Calu3 (cell line): ENCODE measurements at regions not wholly inside any gene's neighbourhood (a gene's known extent, or its start where the extent isn't known, plus 50 kb on each side); places are given as distances from the start of the nearest gene placed in this dataset.
"Not testable (repeated sequence)": the region's sequence is repeated elsewhere in the genome, so short reads cannot be mapped to it uniquely, and the experiment has no call there.

ENCODE experiments used
- BruUV-seq: library from RNA; stranded (reverse); fragments of 400-500 nt; replicated peaks from 2 replicates; lab custom pipeline; 2021; lab: Mats Ljungman, UMichigan
- CTCF ChIA-PET: fragments of 300-600 bp; sonication (Branson Sonifier 250); formaldehyde crosslinking; loops from one replicate; lab custom pipeline; 2022; ENCODE audit warnings: antibody characterized with exemption; lab: Charles Lee
- DNase-seq: peaks from one replicate; pipeline ENCODE4 v3.0.0; 2022
- H3K27ac Mint-ChIP-seq: one replicate; pipeline ENCODE4 v1.8.0; 2022; ENCODE audit warnings: mixed read lengths; ENCODE audit not compliant: unreplicated experiment
- H3K27me3 Mint-ChIP-seq: one replicate; pipeline ENCODE4 v1.8.0; 2022; ENCODE audit warnings: mixed read lengths; ENCODE audit not compliant: unreplicated experiment
- H3K36me3 Mint-ChIP-seq: one replicate; pipeline ENCODE4 v1.8.0; 2022; ENCODE audit warnings: mild to moderate bottlenecking, moderate library complexity, mixed read lengths; ENCODE audit not compliant: insufficient read depth, unreplicated experiment
- H3K4me1 Mint-ChIP-seq: one replicate; pipeline ENCODE4 v1.8.0; 2022; ENCODE audit warnings: mild to moderate bottlenecking, low read depth, mixed read lengths; ENCODE audit not compliant: unreplicated experiment
- H3K4me3 Mint-ChIP-seq: one replicate; pipeline ENCODE4 v1.8.0; 2022; ENCODE audit warnings: mild to moderate bottlenecking, low read depth, moderate library complexity, mixed read lengths; ENCODE audit not compliant: unreplicated experiment
- H3K9me3 Mint-ChIP-seq: one replicate; pipeline ENCODE4 v1.8.0; 2022; ENCODE audit warnings: low read depth, mixed read lengths; ENCODE audit not compliant: unreplicated experiment
- intact Hi-C: fragments of 100-400 bp; cut with micrococcal nuclease; formaldehyde crosslinking; loops from one replicate; pipeline ENCODE4 v1.10.0; 2022; ENCODE audit not compliant: unreplicated experiment
- TF ChIP-seq, protein P1 (sequence below): fragments of 200-600 bp; IDR thresholded peaks from one replicate; pipeline ENCODE4 v1.8.0; 2022; ENCODE audit warnings: antibody characterized with exemption; ENCODE audit not compliant: unreplicated experiment

GRCh38 chr3:198107840-198108734 is 148.1 kb downstream of the LMLN start:
- peak; percentile 5 for DNase-seq
- intact Hi-C loops: no loop called here
- Mint-ChIP-seq H3K27me3 (peaks cover 29% of the 10 kb centered on the region), H3K9me3 (peaks cover 2% of the 10 kb centered on the region), H3K4me3 (no peak overlapping the region), H3K27ac (no peak overlapping the region), H3K4me1 (no peaks in the 10 kb centered on the region), H3K36me3 (no peaks in the 10 kb centered on the region)
- CTCF ChIA-PET: no interaction called here
- no TSS peak for BruUV-seq
- TF ChIP-seq, protein P1, sequence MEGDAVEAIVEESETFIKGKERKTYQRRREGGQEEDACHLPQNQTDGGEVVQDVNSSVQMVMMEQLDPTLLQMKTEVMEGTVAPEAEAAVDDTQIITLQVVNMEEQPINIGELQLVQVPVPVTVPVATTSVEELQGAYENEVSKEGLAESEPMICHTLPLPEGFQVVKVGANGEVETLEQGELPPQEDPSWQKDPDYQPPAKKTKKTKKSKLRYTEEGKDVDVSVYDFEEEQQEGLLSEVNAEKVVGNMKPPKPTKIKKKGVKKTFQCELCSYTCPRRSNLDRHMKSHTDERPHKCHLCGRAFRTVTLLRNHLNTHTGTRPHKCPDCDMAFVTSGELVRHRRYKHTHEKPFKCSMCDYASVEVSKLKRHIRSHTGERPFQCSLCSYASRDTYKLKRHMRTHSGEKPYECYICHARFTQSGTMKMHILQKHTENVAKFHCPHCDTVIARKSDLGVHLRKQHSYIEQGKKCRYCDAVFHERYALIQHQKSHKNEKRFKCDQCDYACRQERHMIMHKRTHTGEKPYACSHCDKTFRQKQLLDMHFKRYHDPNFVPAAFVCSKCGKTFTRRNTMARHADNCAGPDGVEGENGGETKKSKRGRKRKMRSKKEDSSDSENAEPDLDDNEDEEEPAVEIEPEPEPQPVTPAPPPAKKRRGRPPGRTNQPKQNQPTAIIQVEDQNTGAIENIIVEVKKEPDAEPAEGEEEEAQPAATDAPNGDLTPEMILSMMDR: no peak

DNA sequence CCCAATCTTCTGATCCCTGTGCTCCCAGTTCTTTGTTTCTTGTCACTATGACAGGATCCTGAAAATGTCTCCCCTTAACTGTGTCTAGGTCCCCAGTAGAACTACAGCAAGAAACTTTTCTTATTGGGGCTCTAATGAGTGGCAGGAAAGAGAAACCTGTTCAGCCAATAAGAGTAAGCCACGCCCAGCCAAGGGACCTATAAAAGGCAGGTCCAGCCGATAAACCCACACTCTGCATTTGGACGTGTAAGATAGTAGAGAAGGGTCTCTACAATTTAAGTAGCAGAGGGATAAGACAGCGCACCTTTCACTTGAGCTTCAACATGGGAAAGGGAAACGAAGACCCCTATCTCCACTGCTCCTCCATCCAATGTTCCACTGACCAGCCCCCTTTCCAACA is 149.9 kb downstream of the LMLN start:
- H3K9me3 Mint-ChIP-seq: no peaks in the 10 kb centered on the region
- DNase-seq: no peak
- CTCF ChIA-PET: no interaction called here
- no peak overlapping the region for H3K4me3 Mint-ChIP-seq
- H3K27ac Mint-ChIP-seq: no peak overlapping the region
- TF ChIP-seq, protein P1: no peak
- no peaks in the 10 kb centered on the region for H3K36me3 Mint-ChIP-seq
- intact Hi-C loops: no loop called here
- no peaks in the 10 kb centered on the region for H3K4me1 Mint-ChIP-seq
- no TSS peak for BruUV-seq
- H3K27me3 Mint-ChIP-seq: peaks cover 47% of the 10 kb centered on the region

- no TSS peak for BruUV-seq
- H3K9me3 Mint-ChIP-seq: no peaks in the 10 kb centered on the region
- no peak overlapping the region for H3K27ac Mint-ChIP-seq
- intact Hi-C loops: no loop called here
- DNase-seq: no peak
- H3K4me3 Mint-ChIP-seq: no peak overlapping the region
- H3K36me3 Mint-ChIP-seq: no peaks in the 10 kb centered on the region
- TF ChIP-seq, protein P1: no peak
- H3K4me1 Mint-ChIP-seq: no peaks in the 10 kb centered on the region
- CTCF ChIA-PET: interaction anchor here (0.7 kb wide), 1 partner anchor 120 kb away, joined by 4 read pairs; no protein-coding TSS in a partner anchor
- peaks cover 55% of the 10 kb centered on the region for H3K27me3 Mint-ChIP-seq
Measured at GRCh38 chr3:198112031-198112430, 152.0 kb downstream of the LMLN start.

- intact Hi-C loops: no loop called here
- no TSS peak for BruUV-seq
- CTCF ChIA-PET: no interaction called here
- no peak for DNase-seq
- H3K36me3 Mint-ChIP-seq: no peaks in the 10 kb centered on the region
- TF ChIP-seq, protein P1: no peak
- H3K4me3 Mint-ChIP-seq: no peak overlapping the region
- H3K27me3 Mint-ChIP-seq: peaks cover 69% of the 10 kb centered on the region
- no peak overlapping the region for H3K27ac Mint-ChIP-seq
- no peaks in the 10 kb centered on the region for H3K4me1 Mint-ChIP-seq
- no peaks in the 10 kb centered on the region for H3K9me3 Mint-ChIP-seq
Measured at GRCh38 chr3:198113206-198114053, 153.4 kb downstream of the LMLN start.

GRCh38 chr3:198114516-198114915 is 154.5 kb downstream of the LMLN start:
- H3K36me3 Mint-ChIP-seq, DNase-seq, H3K27ac Mint-ChIP-seq, intact Hi-C loops, H3K4me1 Mint-ChIP-seq, H3K4me3 Mint-ChIP-seq, H3K9me3 Mint-ChIP-seq, BruUV-seq: not testable (repeated sequence)
- peaks cover 69% of the 10 kb centered on the region for H3K27me3 Mint-ChIP-seq
- CTCF ChIA-PET: interaction anchor here (0.7 kb wide), 1 partner anchor 34 kb away, joined by 3 read pairs; no protein-coding TSS in a partner anchor

DNA sequence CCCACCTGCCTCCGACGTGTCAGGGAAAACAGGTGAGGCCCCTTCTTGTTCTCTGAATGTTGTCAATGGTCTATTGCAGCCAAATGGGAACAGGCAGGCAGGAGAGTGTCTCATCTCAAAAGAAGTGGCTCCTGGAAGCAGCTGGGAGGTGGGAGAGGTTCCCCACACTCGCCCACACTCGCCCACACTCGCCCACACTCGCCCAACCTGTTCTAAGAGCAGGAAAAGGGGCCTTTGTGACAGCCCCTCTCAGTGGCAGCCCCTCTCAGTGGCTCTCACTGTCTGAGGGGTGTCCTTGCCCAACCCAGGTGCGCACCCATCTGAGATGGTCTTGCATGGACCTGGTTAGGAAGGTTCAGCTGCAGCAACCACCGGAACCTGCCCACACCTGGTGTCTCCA is 162.2 kb downstream of the LMLN start:
- BruUV-seq, H3K4me1 Mint-ChIP-seq, H3K36me3 Mint-ChIP-seq, H3K4me3 Mint-ChIP-seq, CTCF ChIA-PET, DNase-seq, H3K27ac Mint-ChIP-seq, H3K9me3 Mint-ChIP-seq, intact Hi-C loops: not testable (repeated sequence)
- H3K27me3 Mint-ChIP-seq: peaks cover 73% of the 10 kb centered on the region
